ENCODE measurements at regions not wholly inside any gene's neighbourhood (a gene's known extent, or its start where the extent isn't known, plus 50 kb on each side); places are given as distances from the start of the nearest gene placed in this dataset.

GRCh38 chr17:14794961-14795360, 470.2 kb downstream of the PMP22 start (continued):
- TF ChIP-seq REST (IDR thresholded peaks at IDR 0.05; ENCODE audit: borderline replicate concordance) (no peak), SMC3 (conservative IDR thresholded peaks at IDR 0.05; ENCODE audit: poor library complexity) (no peak)

GRCh38 chr17:14793237-14793636, 471.9 kb downstream of the PMP22 start:
- Histone ChIP-seq H2AFZ (ENCODE audit: low read depth, low read length) (no peak overlapping the region), H3F3A (ENCODE audit: insufficient read depth, low read length, poor library complexity, severe bottlenecking) (no peaks in the 10 kb centered on the region), H3K9me2 (ENCODE audit: insufficient read depth, low read length) (no peaks in the 10 kb centered on the region), H4K20me1 (ENCODE audit: insufficient read depth) (no peaks in the 10 kb centered on the region), H3K79me2 (replicated peaks; ENCODE audit: insufficient read depth, low read length) (no peaks in the 10 kb centered on the region), H3K9ac (ENCODE audit: low read length) (no peak overlapping the region), H3K27me3 (ENCODE audit: insufficient read depth, low read depth, low read length) (no peaks in the 10 kb centered on the region), H3K4me2 (ENCODE audit: low read length) (no peak overlapping the region), H3K27ac (ENCODE audit: low read length) (no peak overlapping the region), H3K36me3 (ENCODE audit: insufficient read depth, low read length) (no peaks in the 10 kb centered on the region), H3K9me3 (ENCODE audit: low read length) (no peaks in the 10 kb centered on the region), H3K4me3 (ENCODE audit: low read length) (no peak overlapping the region)
- TF ChIP-seq RAD21 (conservative IDR thresholded peaks at IDR 0.05) (no peak), POLR2AphosphoS5 (IDR thresholded peaks at IDR 0.05) (no peak), REST (IDR thresholded peaks at IDR 0.05; ENCODE audit: borderline replicate concordance) (no peak), TAF1 (IDR thresholded peaks at IDR 0.05; ENCODE audit: low read depth) (no peak)

- TF ChIP-seq TAF1 (IDR thresholded peaks at IDR 0.05; ENCODE audit: low read depth) (no peak), REST (IDR thresholded peaks at IDR 0.05; ENCODE audit: borderline replicate concordance) (no peak), EZH2 (IDR thresholded peaks at IDR 0.05; ENCODE audit: borderline replicate concordance, insufficient read depth, low read length, poor library complexity, severe bottlenecking) (no peak), EP300 (conservative IDR thresholded peaks at IDR 0.05; ENCODE audit: poor library complexity, severe bottlenecking) (no peak), SMC3 (conservative IDR thresholded peaks at IDR 0.05; ENCODE audit: poor library complexity) (no peak), MXI1 (conservative IDR thresholded peaks at IDR 0.05; ENCODE audit: poor library complexity, severe bottlenecking) (no peak)
- TF ChIP-seq, protein P1, sequence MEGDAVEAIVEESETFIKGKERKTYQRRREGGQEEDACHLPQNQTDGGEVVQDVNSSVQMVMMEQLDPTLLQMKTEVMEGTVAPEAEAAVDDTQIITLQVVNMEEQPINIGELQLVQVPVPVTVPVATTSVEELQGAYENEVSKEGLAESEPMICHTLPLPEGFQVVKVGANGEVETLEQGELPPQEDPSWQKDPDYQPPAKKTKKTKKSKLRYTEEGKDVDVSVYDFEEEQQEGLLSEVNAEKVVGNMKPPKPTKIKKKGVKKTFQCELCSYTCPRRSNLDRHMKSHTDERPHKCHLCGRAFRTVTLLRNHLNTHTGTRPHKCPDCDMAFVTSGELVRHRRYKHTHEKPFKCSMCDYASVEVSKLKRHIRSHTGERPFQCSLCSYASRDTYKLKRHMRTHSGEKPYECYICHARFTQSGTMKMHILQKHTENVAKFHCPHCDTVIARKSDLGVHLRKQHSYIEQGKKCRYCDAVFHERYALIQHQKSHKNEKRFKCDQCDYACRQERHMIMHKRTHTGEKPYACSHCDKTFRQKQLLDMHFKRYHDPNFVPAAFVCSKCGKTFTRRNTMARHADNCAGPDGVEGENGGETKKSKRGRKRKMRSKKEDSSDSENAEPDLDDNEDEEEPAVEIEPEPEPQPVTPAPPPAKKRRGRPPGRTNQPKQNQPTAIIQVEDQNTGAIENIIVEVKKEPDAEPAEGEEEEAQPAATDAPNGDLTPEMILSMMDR (IDR thresholded peaks at IDR 0.05; ENCODE audit: poor library complexity, severe bottlenecking), result no peak
- Histone ChIP-seq H3K36me3 (ENCODE audit: insufficient read depth, low read length) (no peaks in the 10 kb centered on the region), H3K9me2 (ENCODE audit: insufficient read depth, low read length) (no peaks in the 10 kb centered on the region), H3K4me2 (ENCODE audit: low read length) (no peak overlapping the region), H3K27ac (ENCODE audit: low read length) (no peak overlapping the region), H3K4me3 (ENCODE audit: low read length) (no peak overlapping the region), H3K27me3 (ENCODE audit: insufficient read depth, low read depth, low read length) (no peaks in the 10 kb centered on the region), H2AFZ (ENCODE audit: low read depth, low read length) (no peak overlapping the region), H3K79me2 (replicated peaks; ENCODE audit: insufficient read depth, low read length) (no peaks in the 10 kb centered on the region), H3K9ac (ENCODE audit: low read length) (no peak overlapping the region), H4K20me1 (ENCODE audit: insufficient read depth) (no peaks in the 10 kb centered on the region), H3F3A (ENCODE audit: insufficient read depth, low read length, poor library complexity, severe bottlenecking) (no peaks in the 10 kb centered on the region), H3K9me3 (ENCODE audit: low read length) (no peaks in the 10 kb centered on the region)
Measured at GRCh38 chr17:14792746-14793145, 472.4 kb downstream of the PMP22 start.

All from neural cell (in vitro differentiated cells).